ENCODE measurements at regions not wholly inside any gene's neighbourhood (a gene's known extent, or its start where the extent isn't known, plus 50 kb on each side); places are given as distances from the start of the nearest gene placed in this dataset.
"Not testable (repeated sequence)": the region's sequence is repeated elsewhere in the genome, so short reads cannot be mapped to it uniquely, and the experiment has no call there.

- DNase-seq (ENCODE audit: low spot score) (no peak), FAIRE-seq (no peak)
Measured at GRCh38 chr18:10077986-10078385, 164.2 kb downstream of the VAPA start.

- FAIRE-seq (no peak), DNase-seq (ENCODE audit: low spot score) (no peak)
Measured at GRCh38 chr18:10080372-10080771, 166.6 kb downstream of the VAPA start.

GRCh38 chr18:10081492-10081891, 167.7 kb downstream of the VAPA start:
- FAIRE-seq, result no peak

GRCh38 chr18:10085416-10085815, 171.6 kb downstream of the VAPA start:
- FAIRE-seq, result no peak
- peak; percentile 34 for DNase-seq (ENCODE audit: low spot score)

More at GRCh38 chr18:10081492-10081891, 167.7 kb downstream of the VAPA start:
- DNase-seq (ENCODE audit: low spot score), result no peak

GRCh38 chr18:10085876-10086275, 172.1 kb downstream of the VAPA start:
- FAIRE-seq (peak; percentile 20), DNase-seq (ENCODE audit: low spot score) (no peak)

GRCh38 chr18:10086458-10087210, 172.8 kb downstream of the VAPA start:
- FAIRE-seq, result no peak
- DNase-seq (ENCODE audit: low spot score), result no peak

GRCh38 chr18:10088734-10089133, 174.9 kb downstream of the VAPA start:
- DNase-seq (ENCODE audit: low spot score) (no peak), FAIRE-seq (peak; percentile 42)

GRCh38 chr18:10089881-10090280, 176.1 kb downstream of the VAPA start:
- no peak for FAIRE-seq
- DNase-seq (ENCODE audit: low spot score), result no peak

GRCh38 chr18:10090668-10091067, 176.9 kb downstream of the VAPA start:
- no peak for FAIRE-seq
- DNase-seq (ENCODE audit: low spot score), result no peak

GRCh38 chr18:10093445-10093844, 179.6 kb downstream of the VAPA start:
- FAIRE-seq, result peak; percentile 61
- no peak for DNase-seq (ENCODE audit: low spot score)

GRCh38 chr18:10094154-10094553, 180.3 kb downstream of the VAPA start:
- FAIRE-seq, result no peak
- DNase-seq (ENCODE audit: low spot score), result no peak

GRCh38 chr18:10094655-10095054, 180.8 kb downstream of the VAPA start:
- DNase-seq (ENCODE audit: low spot score) (no peak), FAIRE-seq (no peak)

- no peak for DNase-seq (ENCODE audit: low spot score)
- no peak for FAIRE-seq
Measured at GRCh38 chr18:10095356-10095755, 181.5 kb downstream of the VAPA start.

- DNase-seq (ENCODE audit: low spot score) (no peak), FAIRE-seq (no peak)
Measured at GRCh38 chr18:10099539-10100140, 185.8 kb downstream of the VAPA start.

- FAIRE-seq, result no peak
- no peak for DNase-seq (ENCODE audit: low spot score)
Measured at GRCh38 chr18:10100196-10100595, 186.4 kb downstream of the VAPA start.

- peak; percentile 79 for DNase-seq (ENCODE audit: low spot score)
Measured at GRCh38 chr18:10100941-10101701, 187.3 kb downstream of the VAPA start.

GRCh38 chr18:10101729-10102128, 187.9 kb downstream of the VAPA start:
- FAIRE-seq (no peak), DNase-seq (ENCODE audit: low spot score) (no peak)

More at GRCh38 chr18:10100941-10101701, 187.3 kb downstream of the VAPA start:
- FAIRE-seq, result no peak

GRCh38 chr18:10105118-10105517, 191.3 kb downstream of the VAPA start:
- not testable (repeated sequence) for DNase-seq (ENCODE audit: low spot score); FAIRE-seq

- FAIRE-seq, result no peak
Measured at GRCh38 chr18:10111191-10111590, 197.4 kb downstream of the VAPA start.

GRCh38 chr18:10111944-10112343, 198.1 kb downstream of the VAPA start:
- DNase-seq (ENCODE audit: low spot score), result no peak
- FAIRE-seq, result no peak

More at GRCh38 chr18:10111191-10111590, 197.4 kb downstream of the VAPA start:
- DNase-seq (ENCODE audit: low spot score), result no peak

GRCh38 chr18:10113121-10114022, 199.6 kb downstream of the VAPA start:
- FAIRE-seq (no peak), DNase-seq (ENCODE audit: low spot score) (no peak)

All from urothelium cell line (cell line).